ENCODE measurements at regions not wholly inside any gene's neighbourhood (a gene's known extent, or its start where the extent isn't known, plus 50 kb on each side); places are given as distances from the start of the nearest gene placed in this dataset.
"Not testable (repeated sequence)": the region's sequence is repeated elsewhere in the genome, so short reads cannot be mapped to it uniquely, and the experiment has no call there.

DNA sequence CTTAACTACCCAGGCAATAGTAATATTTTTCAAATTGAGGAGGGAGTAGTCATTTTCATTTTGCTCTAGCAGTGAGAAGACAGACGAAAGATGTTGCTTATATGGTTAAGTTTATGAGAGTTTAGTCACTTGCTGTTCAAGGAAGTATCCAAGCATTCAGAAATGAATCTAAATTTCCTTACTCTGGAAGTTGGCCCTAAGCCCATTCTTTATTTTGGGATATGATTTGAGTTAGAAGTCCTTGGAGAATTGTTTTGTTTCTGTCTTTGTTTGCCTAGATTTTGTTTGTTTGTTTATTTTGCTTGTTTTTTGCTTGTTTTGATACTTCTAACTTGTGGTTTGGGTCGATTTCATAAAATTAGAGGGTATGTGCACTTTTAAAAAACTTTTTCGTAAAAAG is 146.4 kb upstream of the FGF10 start:
- DNase-seq, result no peak
- Histone ChIP-seq H3K27ac (ENCODE audit: low read depth, low read length) (no peak overlapping the region), H3K4me1 (ENCODE audit: insufficient read depth, low read length) (no peaks in the 10 kb centered on the region), H3K27me3 (ENCODE audit: insufficient read depth, low read length, poor library complexity, severe bottlenecking) (no peaks in the 10 kb centered on the region), H3K9me3 (ENCODE audit: low read length) (no peaks in the 10 kb centered on the region), H3K4me3 (ENCODE audit: low read length) (no peak overlapping the region), H3K36me3 (ENCODE audit: insufficient read depth, low read length) (no peaks in the 10 kb centered on the region)
- no peak overlapping the region for H3K27ac Mint-ChIP-seq
- H3K4me1 Mint-ChIP-seq, result no peaks in the 10 kb centered on the region
- ChIA-PET CTCF (no interaction called here), POLR2A (no interaction called here)
- H3K9me3 Mint-ChIP-seq, result peaks cover 4 to 15% (median 6%) of the 10 kb centered on the region in 5 donors
- H3K27me3 Mint-ChIP-seq, result no peaks in the 10 kb centered on the region
- H3K36me3 Mint-ChIP-seq, result no peaks in the 10 kb centered on the region
- H3K4me3 Mint-ChIP-seq, result no peak overlapping the region

DNA sequence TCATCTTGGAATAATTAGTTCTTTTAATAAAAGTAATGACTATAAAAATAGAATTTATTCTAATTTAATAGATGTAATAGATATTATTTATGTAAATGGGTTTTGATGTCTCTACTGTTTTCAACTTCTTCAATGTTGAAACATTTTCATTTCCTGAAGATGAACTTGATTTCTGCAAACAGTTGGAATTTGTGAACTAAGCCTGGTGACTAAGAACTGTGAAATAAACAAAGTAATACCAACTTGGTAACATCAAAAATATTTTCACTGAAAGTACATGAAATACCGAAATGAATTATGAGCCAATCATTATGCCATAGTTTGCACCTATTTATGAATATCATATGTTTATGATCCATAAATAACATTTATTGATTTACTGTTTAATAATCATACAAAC is 143.8 kb upstream of the FGF10 start:
- H3K27me3 Mint-ChIP-seq, result no peaks in the 10 kb centered on the region

DNA sequence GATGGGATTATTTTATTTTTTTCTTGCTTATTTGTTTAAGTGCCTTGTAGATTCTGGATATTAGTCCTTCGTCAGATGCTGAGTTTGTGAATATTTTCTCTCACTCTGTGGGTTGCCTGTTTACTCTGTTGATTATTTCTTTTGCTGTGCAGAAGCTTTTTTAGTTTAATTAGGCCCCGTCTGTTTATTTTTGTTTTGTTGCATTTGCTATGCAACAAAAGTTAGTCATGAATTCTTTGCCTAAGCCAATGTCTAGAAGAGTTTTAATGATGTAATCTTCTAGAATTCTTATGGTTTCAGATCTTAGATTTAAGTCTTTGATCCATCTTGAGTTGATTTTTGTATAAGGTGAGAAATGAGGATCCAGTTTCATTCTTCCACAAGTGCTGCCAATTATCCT is 142.5 kb upstream of the FGF10 start:
- H3K9me3 ChIP-seq (ENCODE audit: low read length); H3K27me3 Mint-ChIP-seq; H3K4me1 Mint-ChIP-seq; H3K36me3 Mint-ChIP-seq; POLR2A ChIA-PET; H3K27me3 ChIP-seq (ENCODE audit: insufficient read depth, low read length, poor library complexity, severe bottlenecking); H3K27ac Mint-ChIP-seq; CTCF ChIA-PET; H3K4me3 Mint-ChIP-seq; H3K4me3 ChIP-seq (ENCODE audit: low read length); DNase-seq; H3K27ac ChIP-seq (ENCODE audit: low read depth, low read length); H3K36me3 ChIP-seq (ENCODE audit: insufficient read depth, low read length); H3K4me1 ChIP-seq (ENCODE audit: insufficient read depth, low read length): not testable (repeated sequence)
- peaks cover 5 to 10% (median 8%) of the 10 kb centered on the region in 5 donors for H3K9me3 Mint-ChIP-seq

More for the DNA sequence above, 143.8 kb upstream of the FGF10 start:
- H3K27me3 ChIP-seq (ENCODE audit: insufficient read depth, low read length, poor library complexity, severe bottlenecking), result no peaks in the 10 kb centered on the region
- CTCF ChIA-PET, result no interaction called here
- H3K4me1 ChIP-seq (ENCODE audit: insufficient read depth, low read length), result no peaks in the 10 kb centered on the region
- DNase-seq, result no peak
- POLR2A ChIA-PET, result no interaction called here
- H3K9me3 ChIP-seq (ENCODE audit: low read length), result no peaks in the 10 kb centered on the region
- Mint-ChIP-seq H3K9me3 (peaks cover 6 to 10% (median 8%) of the 10 kb centered on the region in 5 donors), H3K4me3 (no peak overlapping the region), H3K4me1 (no peaks in the 10 kb centered on the region), H3K36me3 (no peaks in the 10 kb centered on the region), H3K27ac (no peak overlapping the region)
- H3K4me3 ChIP-seq (ENCODE audit: low read length), result no peak overlapping the region
- no peak overlapping the region for H3K27ac ChIP-seq (ENCODE audit: low read depth, low read length)
- no peaks in the 10 kb centered on the region for H3K36me3 ChIP-seq (ENCODE audit: insufficient read depth, low read length)

DNA sequence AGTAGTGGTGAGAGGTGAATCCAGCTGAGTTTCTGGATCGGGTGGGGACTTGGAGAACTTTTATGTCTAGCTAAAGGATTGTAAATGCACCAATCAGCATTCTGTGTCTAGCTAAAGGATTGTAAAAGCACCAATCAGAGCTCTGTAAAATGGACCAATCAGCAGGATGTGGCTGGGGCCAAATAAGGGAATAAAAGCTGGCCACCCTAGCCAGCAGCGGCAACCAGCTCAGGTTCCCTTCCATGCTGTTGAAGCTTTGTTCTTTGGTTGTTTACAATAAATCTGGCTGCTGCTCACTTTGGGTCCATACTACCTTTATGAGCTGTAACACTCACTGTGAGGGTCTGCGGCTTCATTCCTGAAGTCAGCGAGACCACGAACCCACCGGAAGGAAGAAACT is 141.6 kb upstream of the FGF10 start:
- H3K4me3 ChIP-seq (ENCODE audit: low read length); H3K4me1 Mint-ChIP-seq; DNase-seq; H3K27me3 Mint-ChIP-seq; H3K36me3 ChIP-seq (ENCODE audit: insufficient read depth, low read length); H3K27me3 ChIP-seq (ENCODE audit: insufficient read depth, low read length, poor library complexity, severe bottlenecking); H3K27ac ChIP-seq (ENCODE audit: low read depth, low read length); H3K36me3 Mint-ChIP-seq; H3K9me3 ChIP-seq (ENCODE audit: low read length); H3K4me1 ChIP-seq (ENCODE audit: insufficient read depth, low read length); POLR2A ChIA-PET; H3K27ac Mint-ChIP-seq; H3K4me3 Mint-ChIP-seq; CTCF ChIA-PET: not testable (repeated sequence)
- H3K9me3 Mint-ChIP-seq, result peaks cover 5 to 10% (median 8%) of the 10 kb centered on the region in 5 donors

DNA sequence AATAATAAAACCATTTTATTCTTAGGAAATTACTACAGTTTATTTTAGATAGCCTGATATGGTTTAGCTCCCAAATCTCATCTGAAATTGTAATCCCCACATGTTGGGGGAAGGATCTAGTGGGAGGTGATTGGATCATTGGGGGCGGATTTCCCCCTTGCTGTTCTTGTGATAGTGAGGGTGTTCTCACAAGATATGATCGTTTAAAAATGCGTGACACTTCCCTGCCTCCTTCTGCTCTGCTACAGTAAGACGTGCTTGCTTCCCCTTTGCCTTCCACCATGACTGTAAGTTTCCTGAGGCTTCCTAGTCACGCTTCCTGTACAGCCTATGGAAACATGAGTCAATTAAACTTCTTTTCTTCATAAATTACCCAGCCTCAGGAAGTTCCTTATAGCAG is 122.4 kb upstream of the FGF10 start:
- Mint-ChIP-seq H3K36me3 (no peaks in the 10 kb centered on the region), H3K9me3 (peaks cover 0 to 18% (median 0%) of the 10 kb centered on the region in 5 donors), H3K4me1 (no peaks in the 10 kb centered on the region), H3K27ac (no peak overlapping the region), H3K27me3 (no peaks in the 10 kb centered on the region), H3K4me3 (no peak overlapping the region)
- POLR2A ChIA-PET, result no interaction called here
- CTCF ChIA-PET, result no interaction called here
- H3K4me1 ChIP-seq (ENCODE audit: insufficient read depth, low read length), result no peaks in the 10 kb centered on the region
- H3K4me3 ChIP-seq (ENCODE audit: low read length), result no peak overlapping the region
- no peak overlapping the region for H3K27ac ChIP-seq (ENCODE audit: low read depth, low read length)
- no peak for DNase-seq
- no peaks in the 10 kb centered on the region for H3K36me3 ChIP-seq (ENCODE audit: insufficient read depth, low read length)
- H3K9me3 ChIP-seq (ENCODE audit: low read length), result no peaks in the 10 kb centered on the region
- H3K27me3 ChIP-seq (ENCODE audit: insufficient read depth, low read length, poor library complexity, severe bottlenecking), result no peaks in the 10 kb centered on the region

DNA sequence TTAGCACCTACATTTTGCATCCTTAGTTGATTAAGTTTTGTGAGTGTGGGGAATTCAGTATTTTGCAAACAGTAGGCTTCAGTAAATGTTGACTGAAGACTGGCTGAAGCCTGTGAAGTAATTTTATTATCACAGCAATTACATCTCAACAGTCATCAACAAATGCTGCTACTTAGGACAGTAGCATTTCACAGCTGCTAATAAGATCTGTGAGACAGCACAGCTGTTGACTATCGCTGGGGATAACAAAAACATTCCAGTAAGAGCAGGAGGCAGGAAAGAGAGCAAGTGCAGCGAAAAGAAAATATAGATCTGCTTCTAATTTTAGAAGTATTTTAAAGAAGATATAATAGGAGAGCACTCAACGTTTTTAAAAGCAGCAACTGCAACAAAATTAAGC is 117.3 kb upstream of the FGF10 start:
- Mint-ChIP-seq H3K27me3 (no peaks in the 10 kb centered on the region), H3K27ac (no peak overlapping the region), H3K4me1 (no peaks in the 10 kb centered on the region), H3K9me3 (peaks cover 0 to 5% (median 0%) of the 10 kb centered on the region in 5 donors), H3K4me3 (no peak overlapping the region), H3K36me3 (no peaks in the 10 kb centered on the region)
- DNase-seq, result no peak
- no peaks in the 10 kb centered on the region for H3K9me3 ChIP-seq (ENCODE audit: low read length)
- H3K4me3 ChIP-seq (ENCODE audit: low read length), result no peak overlapping the region
- no peaks in the 10 kb centered on the region for H3K27me3 ChIP-seq (ENCODE audit: insufficient read depth, low read length, poor library complexity, severe bottlenecking)
- CTCF ChIA-PET, result no interaction called here
- H3K27ac ChIP-seq (ENCODE audit: low read depth, low read length), result no peak overlapping the region
- no peaks in the 10 kb centered on the region for H3K36me3 ChIP-seq (ENCODE audit: insufficient read depth, low read length)
- POLR2A ChIA-PET, result interaction anchor here (0.7 kb wide), 1 partner anchor 752 kb away, joined by 3 read pairs; no protein-coding TSS in a partner anchor
- H3K4me1 ChIP-seq (ENCODE audit: insufficient read depth, low read length), result no peaks in the 10 kb centered on the region

DNA sequence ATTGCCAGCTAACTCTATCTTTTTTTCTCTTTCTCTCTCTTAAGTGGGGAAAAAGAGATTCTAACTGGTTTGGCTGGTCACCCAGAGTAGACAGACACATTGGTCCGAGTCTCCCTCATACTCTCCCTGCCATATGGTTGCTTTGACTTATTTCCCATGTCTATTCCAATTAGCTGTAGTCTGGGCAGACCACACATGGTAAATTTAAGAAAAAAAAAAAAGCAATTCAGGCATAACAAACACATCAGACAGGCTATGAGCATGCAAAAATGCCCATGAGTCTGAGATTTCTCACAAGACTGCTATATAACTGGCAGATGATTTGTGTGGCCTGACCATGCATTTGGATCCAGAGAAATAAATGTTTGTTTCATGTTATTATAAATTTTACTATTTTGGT is 110.2 kb upstream of the FGF10 start:
- Mint-ChIP-seq H3K4me3 (no peak overlapping the region), H3K9me3 (peaks cover 0 to 4% (median 3%) of the 10 kb centered on the region in 5 donors), H3K4me1 (no peaks in the 10 kb centered on the region), H3K27ac (no peak overlapping the region), H3K27me3 (no peaks in the 10 kb centered on the region), H3K36me3 (no peaks in the 10 kb centered on the region)
- POLR2A ChIA-PET, result no interaction called here
- DNase-seq, result no peak
- Histone ChIP-seq H3K4me1 (ENCODE audit: insufficient read depth, low read length) (no peaks in the 10 kb centered on the region), H3K27ac (ENCODE audit: low read depth, low read length) (no peak overlapping the region), H3K9me3 (ENCODE audit: low read length) (no peaks in the 10 kb centered on the region), H3K27me3 (ENCODE audit: insufficient read depth, low read length, poor library complexity, severe bottlenecking) (no peaks in the 10 kb centered on the region), H3K36me3 (ENCODE audit: insufficient read depth, low read length) (no peaks in the 10 kb centered on the region), H3K4me3 (ENCODE audit: low read length) (no peak overlapping the region)
- CTCF ChIA-PET, result no interaction called here

DNA sequence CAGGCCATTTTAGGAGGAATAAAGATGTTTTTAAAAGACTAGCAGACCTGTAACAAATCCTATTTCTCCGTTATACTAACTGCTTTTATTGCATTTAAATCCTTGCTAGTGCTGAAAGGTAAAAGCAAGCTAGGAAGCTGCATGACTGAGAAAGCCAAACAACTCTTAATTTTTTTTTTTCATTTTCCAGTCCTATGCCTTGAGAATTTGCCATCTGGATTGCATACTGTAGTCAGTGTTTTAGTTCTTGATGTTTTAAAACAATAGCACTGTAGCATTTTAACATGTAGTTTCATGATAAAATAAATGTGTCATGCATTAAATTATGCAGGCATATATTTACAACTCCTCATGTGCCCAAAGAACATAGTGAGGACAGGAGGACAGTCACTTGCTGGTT is 108.4 kb upstream of the FGF10 start:
- CTCF ChIA-PET, result no interaction called here
- no peaks in the 10 kb centered on the region for H3K4me1 ChIP-seq (ENCODE audit: insufficient read depth, low read length)
- H3K9me3 ChIP-seq (ENCODE audit: low read length), result no peaks in the 10 kb centered on the region
- Mint-ChIP-seq H3K36me3 (no peaks in the 10 kb centered on the region), H3K27me3 (no peaks in the 10 kb centered on the region), H3K4me1 (no peaks in the 10 kb centered on the region), H3K4me3 (no peak overlapping the region), H3K9me3 (peaks cover 0 to 10% (median 3%) of the 10 kb centered on the region in 5 donors), H3K27ac (no peak overlapping the region)
- H3K27ac ChIP-seq (ENCODE audit: low read depth, low read length), result no peak overlapping the region
- POLR2A ChIA-PET, result no interaction called here
- no peaks in the 10 kb centered on the region for H3K27me3 ChIP-seq (ENCODE audit: insufficient read depth, low read length, poor library complexity, severe bottlenecking)
- DNase-seq, result no peak
- no peak overlapping the region for H3K4me3 ChIP-seq (ENCODE audit: low read length)
- H3K36me3 ChIP-seq (ENCODE audit: insufficient read depth, low read length), result no peaks in the 10 kb centered on the region

DNA sequence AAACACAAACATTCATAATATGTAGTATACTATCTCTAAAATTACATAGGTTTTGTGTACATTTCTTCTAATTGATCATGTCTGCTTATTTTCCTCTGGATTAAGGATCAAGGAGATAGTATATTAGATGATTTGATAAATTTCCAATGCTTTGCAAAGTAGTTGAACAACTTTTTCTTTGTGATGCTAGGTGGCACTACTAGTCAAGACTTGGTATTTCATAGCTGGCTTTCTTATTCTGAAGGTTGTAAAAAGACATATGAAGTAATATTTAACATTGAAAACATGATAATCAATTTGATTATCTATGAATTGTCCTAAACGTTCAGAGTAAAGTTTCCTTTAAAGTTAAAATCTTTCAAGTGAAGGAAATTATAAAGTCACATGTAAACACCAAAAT is 106.1 kb upstream of the FGF10 start:
- no peaks in the 10 kb centered on the region for H3K9me3 ChIP-seq (ENCODE audit: low read length)
- no peaks in the 10 kb centered on the region for H3K4me1 ChIP-seq (ENCODE audit: insufficient read depth, low read length)
- no peaks in the 10 kb centered on the region for H3K36me3 ChIP-seq (ENCODE audit: insufficient read depth, low read length)
- no peak for DNase-seq
- H3K27me3 ChIP-seq (ENCODE audit: insufficient read depth, low read length, poor library complexity, severe bottlenecking), result no peaks in the 10 kb centered on the region
- Mint-ChIP-seq H3K27ac (no peak overlapping the region), H3K27me3 (no peaks in the 10 kb centered on the region), H3K4me1 (no peaks in the 10 kb centered on the region), H3K36me3 (no peaks in the 10 kb centered on the region), H3K4me3 (no peak overlapping the region), H3K9me3 (peaks cover 0 to 10% (median 3%) of the 10 kb centered on the region in 5 donors)
- H3K27ac ChIP-seq (ENCODE audit: low read depth, low read length), result no peak overlapping the region
- H3K4me3 ChIP-seq (ENCODE audit: low read length), result no peak overlapping the region
- POLR2A ChIA-PET, result no interaction called here
- CTCF ChIA-PET, result no interaction called here

Data from CD8-positive, alpha-beta memory T cell (primary cell).